IPS-15b (cell line): ENCODE measurements at regions not wholly inside any gene's neighbourhood (a gene's known extent, or its start where the extent isn't known, plus 50 kb on each side); places are given as distances from the start of the nearest gene placed in this dataset.

Experiments used
- H3K27me3 ChIP-seq: one replicate; pipeline ENCODE4 v1.6.1; 2013; ENCODE audit warnings: low read length; ENCODE audit not compliant: control insufficient read depth, insufficient read depth
- H3K36me3 ChIP-seq: one replicate; pipeline ENCODE4 v1.6.1; 2013; ENCODE audit warnings: low read length; ENCODE audit not compliant: control insufficient read depth, insufficient read depth
- H3K4me1 ChIP-seq: one replicate; pipeline ENCODE4 v1.6.1; 2013; ENCODE audit warnings: mild to moderate bottlenecking, low read length; ENCODE audit not compliant: control insufficient read depth, insufficient read depth
- H3K4me3 ChIP-seq: one replicate; pipeline ENCODE4 v1.5.1; 2013; ENCODE audit warnings: low read depth, low read length
- H3K9ac ChIP-seq: one replicate; pipeline ENCODE4 v1.6.1; 2013; ENCODE audit warnings: low read depth, mild to moderate bottlenecking, low read length
- H3K9me3 ChIP-seq: one replicate; pipeline ENCODE4 v1.6.1; 2013; ENCODE audit warnings: mild to moderate bottlenecking, low read length; ENCODE audit not compliant: control insufficient read depth, insufficient read depth

- Histone ChIP-seq H3K9me3 (no peaks in the 10 kb centered on the region), H3K9ac (no peak overlapping the region), H3K4me3 (no peak overlapping the region), H3K27me3 (no peaks in the 10 kb centered on the region), H3K4me1 (no peaks in the 10 kb centered on the region), H3K36me3 (no peaks in the 10 kb centered on the region)
Measured at GRCh38 chr3:64815789-64816188, 128.0 kb upstream of the ADAMTS9 start.

- H3K9me3 ChIP-seq: no peaks in the 10 kb centered on the region
- H3K4me1 ChIP-seq: no peaks in the 10 kb centered on the region
- H3K36me3 ChIP-seq: no peaks in the 10 kb centered on the region
- no peak overlapping the region for H3K9ac ChIP-seq
- no peaks in the 10 kb centered on the region for H3K27me3 ChIP-seq
- H3K4me3 ChIP-seq: no peak overlapping the region
Measured at GRCh38 chr3:64815195-64815631, 127.4 kb upstream of the ADAMTS9 start.

- no peaks in the 10 kb centered on the region for H3K9me3 ChIP-seq
- H3K4me3 ChIP-seq: no peak overlapping the region
- no peaks in the 10 kb centered on the region for H3K4me1 ChIP-seq
- H3K27me3 ChIP-seq: no peaks in the 10 kb centered on the region
- H3K36me3 ChIP-seq: no peaks in the 10 kb centered on the region
- H3K9ac ChIP-seq: no peak overlapping the region
Measured at GRCh38 chr3:64814351-64814750, 126.6 kb upstream of the ADAMTS9 start.

GRCh38 chr3:64813326-64813725 is 125.5 kb upstream of the ADAMTS9 start:
- H3K36me3 ChIP-seq: no peaks in the 10 kb centered on the region
- no peak overlapping the region for H3K9ac ChIP-seq
- no peaks in the 10 kb centered on the region for H3K9me3 ChIP-seq
- no peaks in the 10 kb centered on the region for H3K4me1 ChIP-seq
- H3K27me3 ChIP-seq: no peaks in the 10 kb centered on the region
- no peak overlapping the region for H3K4me3 ChIP-seq

GRCh38 chr3:64809086-64809485 is 121.3 kb upstream of the ADAMTS9 start:
- Histone ChIP-seq H3K4me3 (no peak overlapping the region), H3K9ac (no peak overlapping the region), H3K27me3 (no peaks in the 10 kb centered on the region), H3K36me3 (no peaks in the 10 kb centered on the region), H3K9me3 (no peaks in the 10 kb centered on the region), H3K4me1 (no peaks in the 10 kb centered on the region)

- Histone ChIP-seq H3K4me1 (no peaks in the 10 kb centered on the region), H3K27me3 (no peaks in the 10 kb centered on the region), H3K9ac (no peak overlapping the region), H3K36me3 (no peaks in the 10 kb centered on the region), H3K9me3 (no peaks in the 10 kb centered on the region), H3K4me3 (no peak overlapping the region)
Measured at GRCh38 chr3:64808061-64808460, 120.3 kb upstream of the ADAMTS9 start.

- H3K4me3 ChIP-seq: no peak overlapping the region
- H3K4me1 ChIP-seq: no peaks in the 10 kb centered on the region
- no peak overlapping the region for H3K9ac ChIP-seq
- H3K9me3 ChIP-seq: no peaks in the 10 kb centered on the region
- no peaks in the 10 kb centered on the region for H3K27me3 ChIP-seq
- H3K36me3 ChIP-seq: no peaks in the 10 kb centered on the region
Measured at GRCh38 chr3:64806668-64807605, 119.1 kb upstream of the ADAMTS9 start.

- H3K4me3 ChIP-seq: no peak overlapping the region
Measured at GRCh38 chr3:64805978-64806377, 118.2 kb upstream of the ADAMTS9 start.

GRCh38 chr3:64805248-64805647 is 117.4 kb upstream of the ADAMTS9 start:
- no peaks in the 10 kb centered on the region for H3K27me3 ChIP-seq
- no peaks in the 10 kb centered on the region for H3K4me1 ChIP-seq
- no peak overlapping the region for H3K4me3 ChIP-seq
- H3K9me3 ChIP-seq: no peaks in the 10 kb centered on the region
- H3K9ac ChIP-seq: no peak overlapping the region
- H3K36me3 ChIP-seq: no peaks in the 10 kb centered on the region

More at GRCh38 chr3:64805978-64806377, 118.2 kb upstream of the ADAMTS9 start:
- no peaks in the 10 kb centered on the region for H3K36me3 ChIP-seq
- H3K27me3 ChIP-seq: no peaks in the 10 kb centered on the region
- H3K9me3 ChIP-seq: no peaks in the 10 kb centered on the region
- no peaks in the 10 kb centered on the region for H3K4me1 ChIP-seq
- H3K9ac ChIP-seq: no peak overlapping the region

- H3K36me3 ChIP-seq: no peaks in the 10 kb centered on the region
- no peaks in the 10 kb centered on the region for H3K9me3 ChIP-seq
- no peaks in the 10 kb centered on the region for H3K4me1 ChIP-seq
- no peak overlapping the region for H3K4me3 ChIP-seq
- no peak overlapping the region for H3K9ac ChIP-seq
- H3K27me3 ChIP-seq: no peaks in the 10 kb centered on the region
Measured at GRCh38 chr3:64803469-64803868, 115.7 kb upstream of the ADAMTS9 start.

GRCh38 chr3:64802460-64802859 is 114.7 kb upstream of the ADAMTS9 start:
- no peaks in the 10 kb centered on the region for H3K4me1 ChIP-seq
- no peaks in the 10 kb centered on the region for H3K36me3 ChIP-seq
- no peaks in the 10 kb centered on the region for H3K9me3 ChIP-seq
- no peaks in the 10 kb centered on the region for H3K27me3 ChIP-seq
- no peak overlapping the region for H3K9ac ChIP-seq
- no peak overlapping the region for H3K4me3 ChIP-seq

- Histone ChIP-seq H3K9me3 (no peaks in the 10 kb centered on the region), H3K36me3 (no peaks in the 10 kb centered on the region), H3K9ac (no peak overlapping the region)
Measured at GRCh38 chr3:64801856-64802255, 114.1 kb upstream of the ADAMTS9 start.

More at GRCh38 chr3:64801856-64802255, 114.1 kb upstream of the ADAMTS9 start:
- no peaks in the 10 kb centered on the region for H3K27me3 ChIP-seq
- no peaks in the 10 kb centered on the region for H3K4me1 ChIP-seq
- H3K4me3 ChIP-seq: no peak overlapping the region
